C4-2B (cell line): ENCODE measurements at regions not wholly inside any gene's neighbourhood (a gene's known extent, or its start where the extent isn't known, plus 50 kb on each side); places are given as distances from the start of the nearest gene placed in this dataset.

Experiments used
- CTCF ChIP-seq: fragments of 450-650 bp; conservative IDR thresholded peaks from 2 replicates; pipeline ENCODE4 v1.5.1; 2017; ENCODE audit warnings: mild to moderate bottlenecking
- ZFX ChIP-seq: fragments of 450-650 bp; IDR thresholded peaks from 2 replicates; pipeline ENCODE4 v1.6.1; 2017

DNA sequence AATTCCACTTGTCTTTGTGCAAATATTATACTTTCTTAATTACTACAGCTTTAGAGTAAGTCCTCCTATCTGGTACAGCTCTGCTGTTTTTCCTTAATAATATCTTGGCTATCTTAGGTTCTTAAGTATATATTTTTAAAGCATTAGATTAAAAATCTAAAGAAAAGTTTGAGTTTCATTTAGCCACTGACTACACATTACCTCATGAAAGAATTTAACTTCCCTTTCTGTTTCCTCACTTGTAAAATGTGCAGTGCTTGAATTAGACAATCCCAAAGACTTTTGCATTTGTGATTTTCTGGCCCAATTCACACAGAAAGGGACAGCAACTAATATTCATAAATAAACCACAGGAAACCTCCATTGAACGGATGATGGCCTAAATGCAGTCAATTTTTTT, 126.4 kb upstream of the SAMSN1 start:
- TF ChIP-seq CTCF (no peak), ZFX (no peak)
